SJSA1 (cell line): ENCODE measurements at regions not wholly inside any gene's neighbourhood (a gene's known extent, or its start where the extent isn't known, plus 50 kb on each side); places are given as distances from the start of the nearest gene placed in this dataset.
A peak's percentile ranks its signal among the peaks of the same experiment; 100 is the strongest.
"Not testable (repeated sequence)": the region's sequence is repeated elsewhere in the genome, so short reads cannot be mapped to it uniquely, and the experiment has no call there.

Source experiments
- DNase-seq, 2 experiments: peaks; one replicate each; pipeline ENCODE4 v3.0.0-alpha.2; 2015 to 2020; ENCODE audit warnings: low spot score in 2 of 2, low read depth in 1 of 2
- H3K27ac ChIP-seq: fragments of 250-450 bp; sonication (Bioruptor Pico); 2 replicates; pipeline ENCODE4 v1.5.1; 2020; ENCODE audit warnings: mild to moderate bottlenecking, moderate library complexity
- H3K27me3 ChIP-seq: fragments of 250-450 bp; sonication (Bioruptor Pico); replicated peaks from 2 replicates; pipeline ENCODE4 v1.5.1; 2020; ENCODE audit warnings: mild to moderate bottlenecking, moderate library complexity
- H3K36me3 ChIP-seq: fragments of 250-450 bp; sonication (Bioruptor Pico); 2 replicates; pipeline ENCODE4 v1.5.1; 2020; ENCODE audit warnings: mild to moderate bottlenecking
- H3K4me1 ChIP-seq: fragments of 250-450 bp; sonication (Bioruptor Pico); replicated peaks from 2 replicates; pipeline ENCODE4 v1.6.1; 2021; ENCODE audit warnings: mild to moderate bottlenecking
- H3K4me3 ChIP-seq: fragments of 250-450 bp; sonication (Bioruptor Pico); 2 replicates; pipeline ENCODE4 v1.5.1; 2020; ENCODE audit warnings: mild to moderate bottlenecking
- H3K9me3 ChIP-seq: fragments of 250-450 bp; sonication (Bioruptor Pico); replicated peaks from 2 replicates; pipeline ENCODE4 v1.5.1; 2020; ENCODE audit warnings: mild to moderate bottlenecking

GRCh38 chr6:25137480-25137879, 141.7 kb upstream of the CARMIL1 start:
- Histone ChIP-seq H3K27ac (no peak overlapping the region), H3K4me3 (no peak overlapping the region; the same call in 1 of the 2 replicates), H3K36me3 (no peaks in the 10 kb centered on the region), H3K27me3 (no peaks in the 10 kb centered on the region), H3K9me3 (peaks cover 3% of the 10 kb centered on the region; the same call in 1 of the 2 replicates), H3K4me1 (peaks cover 13% of the 10 kb centered on the region)
- DNase-seq, result no peak

- no peak for DNase-seq
- Histone ChIP-seq H3K4me3 (peak overlapping the region; percentile 32), H3K27ac (peak overlapping the region; percentile 54), H3K27me3 (no peaks in the 10 kb centered on the region), H3K9me3 (peaks cover 3% of the 10 kb centered on the region; the same call in 1 of the 2 replicates), H3K36me3 (no peaks in the 10 kb centered on the region), H3K4me1 (peaks cover 13% of the 10 kb centered on the region)
These were observed 141.3 kb upstream of the CARMIL1 start for GRCh38 chr6:25137916-25138232.

GRCh38 chr6:25138233-25138933, 140.8 kb upstream of the CARMIL1 start:
- H3K27me3 ChIP-seq, result no peaks in the 10 kb centered on the region
- no peaks in the 10 kb centered on the region for H3K9me3 ChIP-seq
- H3K4me3 ChIP-seq, result peak overlapping the region; percentile 32
- H3K27ac ChIP-seq, result peak overlapping the region; percentile 54
- peaks cover 13% of the 10 kb centered on the region for H3K4me1 ChIP-seq
- no peaks in the 10 kb centered on the region for H3K36me3 ChIP-seq
- DNase-seq, result peak; percentile 64 to 75

- no peaks in the 10 kb centered on the region for H3K36me3 ChIP-seq
- peak overlapping the region; percentile 54 for H3K27ac ChIP-seq
- no peaks in the 10 kb centered on the region for H3K27me3 ChIP-seq
- no peaks in the 10 kb centered on the region for H3K9me3 ChIP-seq
- H3K4me3 ChIP-seq, result peak overlapping the region; percentile 32
- peak in 1 of 2 experiments; percentile 36 for DNase-seq
- peaks cover 13% of the 10 kb centered on the region for H3K4me1 ChIP-seq
These were observed 140.2 kb upstream of the CARMIL1 start for GRCh38 chr6:25138934-25139415.

- H3K9me3 ChIP-seq, H3K27ac ChIP-seq, H3K36me3 ChIP-seq, DNase-seq, H3K27me3 ChIP-seq, H3K4me3 ChIP-seq: not testable (repeated sequence)
- peaks cover 13% of the 10 kb centered on the region for H3K4me1 ChIP-seq
These were observed 139.6 kb upstream of the CARMIL1 start for GRCh38 chr6:25139608-25140007.

GRCh38 chr6:25142506-25142905, 136.7 kb upstream of the CARMIL1 start:
- Histone ChIP-seq H3K27me3 (no peaks in the 10 kb centered on the region), H3K27ac (no peak overlapping the region), H3K4me3 (no peak overlapping the region), H3K36me3 (no peaks in the 10 kb centered on the region), H3K4me1 (peaks cover 12% of the 10 kb centered on the region), H3K9me3 (no peaks in the 10 kb centered on the region)
- no peak for DNase-seq

GRCh38 chr6:25144919-25145318, 134.3 kb upstream of the CARMIL1 start:
- Histone ChIP-seq H3K4me3 (no peak overlapping the region), H3K36me3 (no peaks in the 10 kb centered on the region), H3K27ac (no peak overlapping the region), H3K4me1 (no peaks in the 10 kb centered on the region), H3K9me3 (no peaks in the 10 kb centered on the region), H3K27me3 (no peaks in the 10 kb centered on the region)
- DNase-seq, result no peak

GRCh38 chr6:25147223-25147622, 132.0 kb upstream of the CARMIL1 start:
- Histone ChIP-seq H3K36me3 (no peaks in the 10 kb centered on the region), H3K4me3 (no peak overlapping the region), H3K27me3 (no peaks in the 10 kb centered on the region), H3K27ac (no peak overlapping the region), H3K9me3 (no peaks in the 10 kb centered on the region), H3K4me1 (no peaks in the 10 kb centered on the region)
- DNase-seq, result no peak

- H3K9me3 ChIP-seq, result no peaks in the 10 kb centered on the region
These were observed 129.1 kb upstream of the CARMIL1 start for GRCh38 chr6:25150031-25150430.

GRCh38 chr6:25150863-25151262, 128.3 kb upstream of the CARMIL1 start:
- no peak for DNase-seq
- Histone ChIP-seq H3K4me3 (no peak overlapping the region), H3K4me1 (no peaks in the 10 kb centered on the region), H3K27me3 (no peaks in the 10 kb centered on the region), H3K36me3 (no peaks in the 10 kb centered on the region), H3K9me3 (no peaks in the 10 kb centered on the region), H3K27ac (no peak overlapping the region)

More at GRCh38 chr6:25150031-25150430, 129.1 kb upstream of the CARMIL1 start:
- no peak for DNase-seq
- Histone ChIP-seq H3K27ac (no peak overlapping the region), H3K4me1 (no peaks in the 10 kb centered on the region), H3K4me3 (no peak overlapping the region), H3K36me3 (no peaks in the 10 kb centered on the region), H3K27me3 (no peaks in the 10 kb centered on the region)

GRCh38 chr6:25153079-25153478, 126.1 kb upstream of the CARMIL1 start:
- Histone ChIP-seq H3K4me1 (no peaks in the 10 kb centered on the region), H3K4me3 (no peak overlapping the region), H3K9me3 (peaks cover 7% of the 10 kb centered on the region; the same call in 1 of the 2 replicates), H3K27me3 (no peaks in the 10 kb centered on the region), H3K27ac (no peak overlapping the region), H3K36me3 (no peaks in the 10 kb centered on the region)
- no peak for DNase-seq

- H3K27ac ChIP-seq, result no peak overlapping the region
These were observed 125.1 kb upstream of the CARMIL1 start for GRCh38 chr6:25154034-25154596.

GRCh38 chr6:25155211-25155610, 124.0 kb upstream of the CARMIL1 start:
- no peaks in the 10 kb centered on the region for H3K27me3 ChIP-seq
- peaks cover 7% of the 10 kb centered on the region; the same call in 1 of the 2 replicates for H3K9me3 ChIP-seq
- no peak overlapping the region for H3K4me3 ChIP-seq
- H3K36me3 ChIP-seq, result no peaks in the 10 kb centered on the region
- H3K27ac ChIP-seq, result no peak overlapping the region
- no peak for DNase-seq
- H3K4me1 ChIP-seq, result no peaks in the 10 kb centered on the region

More at GRCh38 chr6:25154034-25154596, 125.1 kb upstream of the CARMIL1 start:
- Histone ChIP-seq H3K27me3 (no peaks in the 10 kb centered on the region), H3K36me3 (no peaks in the 10 kb centered on the region), H3K4me1 (no peaks in the 10 kb centered on the region), H3K9me3 (peaks cover 7% of the 10 kb centered on the region; the same call in 1 of the 2 replicates), H3K4me3 (no peak overlapping the region)
- DNase-seq, result no peak

- no peak for DNase-seq
- Histone ChIP-seq H3K9me3 (peaks cover 7% of the 10 kb centered on the region; the same call in 1 of the 2 replicates), H3K36me3 (no peaks in the 10 kb centered on the region), H3K4me1 (no peaks in the 10 kb centered on the region), H3K27ac (no peak overlapping the region), H3K4me3 (no peak overlapping the region), H3K27me3 (no peaks in the 10 kb centered on the region)
These were observed 123.1 kb upstream of the CARMIL1 start for GRCh38 chr6:25156123-25156522.
